Naive thymus-derived CD4-positive, alpha-beta T cell (primary cell): ENCODE measurements at regions not wholly inside any gene's neighbourhood (a gene's known extent, or its start where the extent isn't known, plus 50 kb on each side); places are given as distances from the start of the nearest gene placed in this dataset.

Experiments used
- ATAC-seq: fragments of 150-1000 bp; cut with Tn5 transposase; 2 replicates; pipeline ENCODE4 v1.10.0; 2021; ENCODE audit warnings: mild to moderate bottlenecking, moderate library complexity
- CTCF ChIA-PET: fragments of 350-600 bp; sonication (Branson Sonifier 250); formaldehyde crosslinking; loops from one replicate; lab custom pipeline; 2021; ENCODE audit warnings: antibody characterized with exemption; lab: Charles Lee
- POLR2A ChIA-PET: fragments of 350-600 bp; sonication (Branson Sonifier 250); formaldehyde crosslinking; loops from one replicate; lab custom pipeline; 2021; ENCODE audit warnings: antibody characterized with exemption, inconsistent platforms; lab: Charles Lee
- DNase-seq, 9 donors: peaks; one replicate each; pipeline versions ENCODE4 v3.0.0 to v3.0.0-alpha.2; 2020 to 2022; ENCODE audit warnings: mixed read lengths in 1 of 9
- H3K27ac ChIP-seq: one replicate; pipeline ENCODE4 v1.7.0; 2013; ENCODE audit warnings: mild to moderate bottlenecking, low read depth, low read length, moderate library complexity
- H3K27me3 ChIP-seq, 2 donors: one replicate each; pipeline ENCODE4 v1.7.0; 2013; ENCODE audit warnings: low read length in 2 of 2, mild to moderate bottlenecking in 2 of 2, moderate library complexity in 2 of 2; ENCODE audit not compliant: control insufficient read depth in 2 of 2, insufficient read depth in 2 of 2
- H3K36me3 ChIP-seq, 3 experiments: 1 replicate in 2 of 3; 2 replicates in 1 of 3; pipeline ENCODE4 v1.7.0; 2013; ENCODE audit warnings: low read length in 3 of 3, mild to moderate bottlenecking in 3 of 3, moderate library complexity in 1 of 3; ENCODE audit not compliant: insufficient read depth in 3 of 3, control insufficient read depth in 2 of 3
- H3K4me1 ChIP-seq, 2 donors: one replicate each; pipeline ENCODE4 v1.7.0; 2013; ENCODE audit warnings: low read length in 2 of 2, mild to moderate bottlenecking in 2 of 2, moderate library complexity in 1 of 2; ENCODE audit not compliant: control insufficient read depth in 2 of 2, insufficient read depth in 2 of 2
- H3K4me3 ChIP-seq: 2 replicates; pipeline ENCODE4 v1.7.0; 2013; ENCODE audit warnings: mild to moderate bottlenecking, low read length
- H3K9me3 ChIP-seq, 3 experiments: 1 replicate in 2 of 3; 2 replicates in 1 of 3; pipeline ENCODE4 v1.7.0; 2013; ENCODE audit warnings: low read length in 3 of 3; ENCODE audit not compliant: control insufficient read depth in 2 of 3
- H3K27ac Mint-ChIP-seq, 9 donors: one replicate each; pipeline ENCODE4 v1.8.0; 2020 to 2022; ENCODE audit warnings: mixed read lengths in 9 of 9, mild to moderate bottlenecking in 8 of 9, moderate library complexity in 5 of 9, inconsistent platforms in 2 of 9
- H3K27me3 Mint-ChIP-seq, 5 donors: one replicate each; pipeline ENCODE4 v1.8.0; 2021 to 2022; ENCODE audit warnings: mixed read lengths in 5 of 5, mild to moderate bottlenecking in 1 of 5
- H3K36me3 Mint-ChIP-seq, 5 donors: one replicate each; pipeline ENCODE4 v1.8.0; 2020 to 2022; ENCODE audit warnings: mixed read lengths in 5 of 5, mild to moderate bottlenecking in 3 of 5, inconsistent platforms in 1 of 5
- H3K4me1 Mint-ChIP-seq, 7 donors: one replicate each; pipeline ENCODE4 v1.8.0; 2020 to 2022; ENCODE audit warnings: mixed read lengths in 7 of 7, mild to moderate bottlenecking in 3 of 7, inconsistent platforms in 1 of 7
- H3K4me3 Mint-ChIP-seq, 10 donors: one replicate each; pipeline ENCODE4 v1.8.0; 2020 to 2022; ENCODE audit warnings: mild to moderate bottlenecking in 10 of 10, mixed read lengths in 10 of 10, moderate library complexity in 6 of 10, inconsistent platforms in 2 of 10
- H3K9me3 Mint-ChIP-seq, 11 donors: one replicate each; pipeline ENCODE4 v1.8.0; 2020 to 2022; ENCODE audit warnings: mixed read lengths in 11 of 11, mild to moderate bottlenecking in 4 of 11, inconsistent platforms in 1 of 11, moderate library complexity in 1 of 11
- intact Hi-C, 2 donors: fragments of 100-400 bp; cut with micrococcal nuclease; formaldehyde crosslinking; loops; one replicate each; pipeline ENCODE4 v1.15.1; 2023

DNA sequence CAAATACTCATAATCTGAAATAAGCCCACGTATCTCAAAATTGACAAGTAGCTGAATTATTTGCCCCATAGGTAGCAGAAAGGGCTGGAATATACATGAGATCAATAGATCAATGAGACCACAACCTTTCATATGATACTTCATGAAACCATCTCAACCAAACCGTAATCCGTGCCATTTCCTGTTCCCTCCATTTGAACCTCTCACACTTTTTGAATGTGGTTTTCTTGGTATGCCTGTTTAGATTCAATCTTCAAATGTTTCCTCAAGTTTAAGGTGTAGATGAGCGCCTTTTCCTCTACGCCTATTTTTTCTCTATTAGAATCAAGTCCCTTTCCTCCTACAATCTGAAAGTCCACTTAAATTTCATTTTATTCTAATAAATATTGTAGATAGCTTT lies 805.5 kb downstream of the EFNA5 start:
- Mint-ChIP-seq H3K4me1 (peaks cover 0 to 6% (median 0%) of the 10 kb centered on the region in 7 donors), H3K4me3 (no peak overlapping the region), H3K27ac (no peak overlapping the region), H3K36me3 (no peaks in the 10 kb centered on the region), H3K27me3 (peaks cover 0 to 6% (median 0%) of the 10 kb centered on the region in 5 donors), H3K9me3 (peaks cover 0 to 10% (median 1%) of the 10 kb centered on the region in 11 donors)
- ChIA-PET POLR2A (no interaction called here), CTCF (no interaction called here)
- Histone ChIP-seq H3K36me3 (no peaks in the 10 kb centered on the region), H3K27ac (no peak overlapping the region), H3K27me3 (no peaks in the 10 kb centered on the region), H3K4me1 (peaks cover 0 to 5% of the 10 kb centered on the region in 2 donors), H3K9me3 (no peaks in the 10 kb centered on the region), H3K4me3 (no peak overlapping the region)
- DNase-seq (no peak), ATAC-seq (no peak)
- intact Hi-C loops: no loop called here

DNA sequence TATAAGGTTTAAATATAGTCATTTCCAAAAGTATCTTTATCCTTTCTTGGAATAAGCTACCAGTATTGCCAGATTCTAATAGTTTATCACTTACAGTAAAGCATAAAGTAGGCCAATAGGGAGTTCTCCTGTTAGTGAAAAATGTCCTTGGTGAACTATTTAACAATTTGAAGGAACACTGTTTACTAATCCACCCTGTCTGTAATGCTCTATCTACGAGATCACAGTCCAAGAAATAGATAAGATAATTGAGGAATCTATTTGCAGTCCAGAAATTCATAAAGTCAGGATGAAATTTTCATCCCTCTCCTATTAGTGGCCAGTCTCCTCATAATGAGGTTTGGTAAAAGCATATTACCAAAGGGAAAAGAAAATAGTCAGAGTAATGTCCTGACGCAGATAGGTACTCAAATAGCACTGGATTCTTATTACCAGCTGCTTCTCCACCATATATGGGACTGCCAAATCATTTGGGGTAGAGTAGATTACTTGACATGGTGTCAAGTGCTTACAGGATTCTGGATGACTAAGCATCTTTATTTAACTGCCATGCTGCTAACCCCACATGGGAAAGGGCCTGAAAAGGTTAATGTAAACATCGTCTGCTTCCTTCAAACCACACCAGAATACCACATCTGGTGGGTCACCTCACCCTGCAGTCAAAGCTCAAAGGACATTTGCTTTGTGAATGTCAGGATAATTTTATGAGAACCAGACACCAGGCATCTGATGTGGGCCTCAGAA lies 808.1 kb downstream of the EFNA5 start:
- Mint-ChIP-seq H3K9me3 (peaks cover 0 to 10% (median 1%) of the 10 kb centered on the region in 11 donors), H3K36me3 (no peaks in the 10 kb centered on the region), H3K4me3 (no peak overlapping the region), H3K27ac (no peak overlapping the region), H3K27me3 (peaks cover 0 to 6% (median 0%) of the 10 kb centered on the region in 5 donors), H3K4me1 (peaks cover 0 to 6% (median 0%) of the 10 kb centered on the region in 7 donors)
- intact Hi-C loops: no loop called here
- DNase-seq (no peak), ATAC-seq (no peak)
- POLR2A ChIA-PET: no interaction called here
- peaks cover 0 to 5% of the 10 kb centered on the region in 2 donors for H3K4me1 ChIP-seq
- no peaks in the 10 kb centered on the region for H3K9me3 ChIP-seq
- H3K27me3 ChIP-seq: no peaks in the 10 kb centered on the region
- H3K4me3 ChIP-seq: no peak overlapping the region
- H3K36me3 ChIP-seq: no peaks in the 10 kb centered on the region
- CTCF ChIA-PET: no interaction called here
- no peak overlapping the region for H3K27ac ChIP-seq

DNA sequence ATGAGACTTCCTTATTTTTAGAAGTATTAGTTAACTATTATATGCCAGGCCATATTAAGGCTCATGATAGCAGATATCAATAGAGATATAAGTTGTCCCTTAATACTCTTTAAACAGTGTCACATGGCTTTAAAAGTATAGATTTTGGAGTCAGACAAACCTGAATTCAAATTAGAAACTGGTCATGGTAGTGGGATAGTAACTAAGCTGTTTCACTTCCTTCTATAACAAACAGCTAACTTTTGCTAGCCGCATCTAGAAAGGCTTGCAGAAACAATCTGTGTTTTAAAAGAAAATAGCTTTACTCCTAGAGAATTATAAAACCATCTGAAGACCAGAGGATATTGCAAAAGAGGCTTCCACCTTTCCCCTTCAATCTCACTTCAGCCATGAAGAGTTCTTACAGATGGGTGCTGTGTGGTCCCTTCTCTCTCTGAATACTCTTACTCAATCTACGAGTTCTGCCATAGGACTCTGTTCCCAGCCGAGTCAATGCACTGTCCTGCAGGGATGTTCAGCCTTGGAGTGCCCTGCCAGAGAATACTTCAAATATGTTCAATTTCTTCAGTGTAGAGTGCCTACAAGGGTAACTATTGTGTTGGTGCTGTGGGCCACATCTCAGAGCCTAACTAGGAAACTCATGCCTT lies 810.2 kb downstream of the EFNA5 start:
- ChIA-PET POLR2A (no interaction called here), CTCF (no interaction called here)
- Mint-ChIP-seq H3K27ac (no peak overlapping the region), H3K4me1 (peaks cover 0 to 6% (median 0%) of the 10 kb centered on the region in 7 donors), H3K36me3 (no peaks in the 10 kb centered on the region), H3K27me3 (peaks cover 0 to 6% (median 0%) of the 10 kb centered on the region in 5 donors), H3K9me3 (peaks cover 0 to 10% (median 0%) of the 10 kb centered on the region in 11 donors), H3K4me3 (no peak overlapping the region)
- Histone ChIP-seq H3K4me1 (peaks cover 0 to 5% of the 10 kb centered on the region in 2 donors), H3K27ac (no peak overlapping the region), H3K4me3 (no peak overlapping the region), H3K36me3 (no peaks in the 10 kb centered on the region), H3K9me3 (no peaks in the 10 kb centered on the region), H3K27me3 (no peaks in the 10 kb centered on the region)
- DNase-seq (no peak), ATAC-seq (no peak)
- intact Hi-C loops: no loop called here

DNA sequence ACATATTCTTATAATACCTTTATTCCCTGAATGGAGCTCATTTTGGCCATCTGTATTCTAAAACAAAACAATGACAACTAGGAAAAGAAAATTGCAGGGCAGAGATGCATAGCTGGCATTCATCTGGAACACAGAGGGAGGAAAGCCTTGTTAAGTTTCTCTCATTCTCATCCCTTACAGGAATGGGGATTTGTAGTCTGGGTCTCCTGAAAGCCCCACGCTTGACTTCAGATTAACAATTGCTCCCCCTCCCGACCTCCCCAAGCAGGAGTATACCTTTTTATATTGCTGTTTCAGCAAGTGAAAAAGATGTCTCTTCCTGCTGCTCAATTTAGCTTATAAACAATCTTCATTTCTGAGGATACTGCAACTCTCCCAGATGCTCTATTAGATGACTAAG lies 812.1 kb downstream of the EFNA5 start:
- no peaks in the 10 kb centered on the region for H3K4me1 Mint-ChIP-seq
- H3K36me3 Mint-ChIP-seq: no peaks in the 10 kb centered on the region
- ChIA-PET POLR2A (no interaction called here), CTCF (no interaction called here)
- no peak overlapping the region for H3K4me3 Mint-ChIP-seq
- H3K4me3 ChIP-seq: no peak overlapping the region
- no peaks in the 10 kb centered on the region for H3K36me3 ChIP-seq
- DNase-seq (no peak), ATAC-seq (no peak)
- no peak overlapping the region for H3K27ac Mint-ChIP-seq
- H3K27me3 ChIP-seq: no peaks in the 10 kb centered on the region
- H3K9me3 Mint-ChIP-seq: peaks cover 0 to under 1% (median 0%) of the 10 kb centered on the region in 11 donors
- H3K27ac ChIP-seq: no peak overlapping the region
- intact Hi-C loops: no loop called here
- H3K9me3 ChIP-seq: no peaks in the 10 kb centered on the region
- no peaks in the 10 kb centered on the region for H3K4me1 ChIP-seq
- peaks cover 0 to 5% (median 0%) of the 10 kb centered on the region in 5 donors for H3K27me3 Mint-ChIP-seq

DNA sequence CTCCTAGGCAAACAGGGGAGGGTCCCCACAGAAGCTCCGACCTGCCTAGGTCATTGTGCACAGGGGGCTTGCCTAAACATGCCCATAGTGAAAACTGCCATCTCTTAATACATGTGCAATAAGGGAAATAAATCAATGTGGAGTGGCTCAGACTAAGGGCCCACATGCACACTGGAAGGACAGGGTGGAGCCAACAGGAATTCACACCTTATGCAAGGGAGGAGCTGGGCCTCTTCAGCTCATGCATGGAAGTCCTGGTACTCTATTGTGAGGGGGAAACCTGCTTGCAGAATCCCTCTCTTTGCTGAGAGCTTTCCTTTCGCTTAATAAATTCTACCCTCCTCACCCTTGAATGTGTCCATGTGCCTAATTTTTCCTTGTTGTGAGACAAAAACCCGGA lies 815.8 kb downstream of the EFNA5 start:
- Mint-ChIP-seq H3K4me1 (no peaks in the 10 kb centered on the region), H3K9me3 (peaks cover 0 to 2% (median 0%) of the 10 kb centered on the region in 11 donors), H3K27ac (no peak overlapping the region), H3K4me3 (no peak overlapping the region), H3K36me3 (no peaks in the 10 kb centered on the region), H3K27me3 (no peaks in the 10 kb centered on the region)
- CTCF ChIA-PET: no interaction called here
- Histone ChIP-seq H3K4me1 (no peaks in the 10 kb centered on the region), H3K4me3 (no peak overlapping the region), H3K27me3 (no peaks in the 10 kb centered on the region), H3K9me3 (no peaks in the 10 kb centered on the region), H3K27ac (no peak overlapping the region), H3K36me3 (no peaks in the 10 kb centered on the region)
- POLR2A ChIA-PET: no interaction called here
- DNase-seq: no peak
- intact Hi-C loops: no loop called here
- ATAC-seq: no peak

DNA sequence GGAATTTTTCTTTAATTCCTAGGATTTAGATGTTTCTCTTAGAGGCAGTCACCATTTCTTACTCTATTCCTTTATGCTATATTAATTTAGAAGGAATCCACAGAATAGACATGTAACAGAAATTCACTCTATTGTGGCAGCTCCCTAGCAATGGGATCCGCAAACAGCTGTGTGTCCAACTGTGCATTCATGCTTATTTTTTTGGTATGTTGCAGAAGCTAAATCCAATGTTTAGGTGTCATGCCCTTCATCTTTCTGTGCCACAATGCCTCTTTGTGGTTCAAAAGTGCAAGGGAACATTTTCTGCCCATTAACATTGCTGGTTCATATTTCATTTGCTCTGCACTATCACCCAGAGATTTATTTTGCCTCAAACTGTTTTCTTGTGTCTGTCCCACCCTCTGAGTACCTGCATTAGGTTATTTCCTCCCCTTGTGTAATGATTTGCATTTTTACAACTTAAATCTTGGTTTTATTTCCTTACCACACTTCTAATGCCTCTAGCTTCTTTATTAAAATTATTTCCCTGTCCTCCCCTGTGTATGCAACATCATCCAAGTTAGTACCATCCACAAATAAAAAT lies 816.5 kb downstream of the EFNA5 start:
- ChIA-PET POLR2A (no interaction called here), CTCF (no interaction called here)
- Histone ChIP-seq H3K27me3 (no peaks in the 10 kb centered on the region), H3K9me3 (no peaks in the 10 kb centered on the region), H3K4me1 (no peaks in the 10 kb centered on the region), H3K27ac (no peak overlapping the region), H3K36me3 (no peaks in the 10 kb centered on the region), H3K4me3 (no peak overlapping the region)
- H3K9me3 Mint-ChIP-seq: peaks cover 0 to 2% (median 0%) of the 10 kb centered on the region in 11 donors
- intact Hi-C loops: no loop called here
- ATAC-seq: no peak
- H3K27me3 Mint-ChIP-seq: no peaks in the 10 kb centered on the region
- no peak for DNase-seq
- H3K4me1 Mint-ChIP-seq: no peaks in the 10 kb centered on the region
- no peak overlapping the region for H3K27ac Mint-ChIP-seq
- H3K36me3 Mint-ChIP-seq: no peaks in the 10 kb centered on the region
- H3K4me3 Mint-ChIP-seq: no peak overlapping the region
